ENCODE measurements at regions not wholly inside any gene's neighbourhood (a gene's known extent, or its start where the extent isn't known, plus 50 kb on each side); places are given as distances from the start of the nearest gene placed in this dataset.

- no peak for TF ChIP-seq CTCF (conservative IDR thresholded peaks at IDR 0.05; ENCODE audit: low read depth, low read length)
- TF ChIP-seq CEBPB (IDR thresholded peaks at IDR 0.05; ENCODE audit: low read depth, low read length) = no peak
- no peak for TF ChIP-seq POLR2A (IDR thresholded peaks at IDR 0.05; ENCODE audit: low read depth, low read length)
- no peak for TF ChIP-seq MAFK (IDR thresholded peaks at IDR 0.05; ENCODE audit: low read depth, low read length)
- no peak for TF ChIP-seq SMC3 (IDR thresholded peaks at IDR 0.05; ENCODE audit: low read depth, low read length)
- TF ChIP-seq RAD21 (IDR thresholded peaks at IDR 0.05; ENCODE audit: low read length) = no peak
- TF ChIP-seq MAZ (IDR thresholded peaks at IDR 0.05; ENCODE audit: borderline replicate concordance, low read depth, low read length) = no peak
- no peak for TF ChIP-seq RCOR1 (IDR thresholded peaks at IDR 0.05; ENCODE audit: insufficient replicate concordance, low read length)
- TF ChIP-seq USF2 (IDR thresholded peaks at IDR 0.05; ENCODE audit: low read depth, low read length) = no peak
- no peak for TF ChIP-seq MXI1 (IDR thresholded peaks at IDR 0.05; ENCODE audit: borderline replicate concordance, low read depth, low read length)
Measured at GRCh38 chr16:52283584-52284375, 263.2 kb downstream of the TOX3 start.

All from IMR-90 (cell line).